ENCODE measurements at regions not wholly inside any gene's neighbourhood (a gene's known extent, or its start where the extent isn't known, plus 50 kb on each side); places are given as distances from the start of the nearest gene placed in this dataset.

DNA sequence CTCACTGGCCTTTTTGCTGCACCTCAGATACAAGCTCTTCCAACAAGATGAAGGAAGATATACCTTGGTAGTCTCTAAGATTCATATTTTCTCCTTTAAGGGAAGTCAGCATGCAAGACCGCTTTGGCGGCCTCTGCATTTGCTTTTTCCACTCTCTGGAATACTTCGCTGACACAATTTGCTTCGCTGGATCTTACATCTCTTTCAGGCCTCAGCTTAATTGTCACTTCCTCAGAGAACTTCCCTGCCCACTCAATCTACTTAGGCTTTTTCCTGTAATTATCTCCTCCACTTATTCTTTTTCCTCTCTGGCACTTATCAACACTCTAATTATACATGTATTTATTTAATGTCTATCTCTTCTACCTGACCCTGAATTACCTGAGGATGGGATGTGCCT is 1131.1 kb upstream of the WWC1 start:
- DNase-seq, result no peak

GRCh38 chr5:167166696-167167095 is 1124.7 kb upstream of the WWC1 start:
- no peak for DNase-seq

DNA sequence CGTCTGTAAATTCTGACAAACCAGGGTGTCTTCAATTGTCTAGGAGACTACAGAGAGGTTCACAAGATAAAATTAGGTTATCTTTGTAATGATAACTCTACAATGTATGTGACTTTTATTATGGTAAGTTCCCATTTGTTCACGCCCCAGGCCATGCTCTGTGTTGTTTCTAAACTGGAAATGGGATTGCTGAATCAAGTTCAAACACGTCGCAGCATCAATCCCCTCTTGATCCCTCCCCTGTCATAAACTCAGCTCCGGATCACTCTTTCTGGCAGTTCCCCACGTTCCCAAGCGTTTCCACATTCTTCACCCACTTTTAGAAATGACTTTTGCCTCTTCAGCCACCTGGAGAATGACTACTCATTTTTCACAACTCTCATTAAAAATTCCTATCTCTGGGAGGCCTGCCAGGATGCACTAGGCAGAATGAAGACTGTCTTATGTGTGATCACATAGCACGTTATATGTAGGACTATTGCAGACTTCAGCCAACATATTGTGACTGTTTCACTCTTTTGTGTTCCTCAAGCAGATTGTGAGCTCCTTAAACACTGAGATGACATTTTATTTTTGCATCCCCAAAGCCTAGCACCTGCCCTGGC is 1124.2 kb upstream of the WWC1 start:
- DNase-seq, result no peak

- no peak for DNase-seq
These were observed 1122.5 kb upstream of the WWC1 start for GRCh38 chr5:167168971-167169370.

- DNase-seq, result no peak
These were observed 1120.4 kb upstream of the WWC1 start for GRCh38 chr5:167171056-167171455.

DNA sequence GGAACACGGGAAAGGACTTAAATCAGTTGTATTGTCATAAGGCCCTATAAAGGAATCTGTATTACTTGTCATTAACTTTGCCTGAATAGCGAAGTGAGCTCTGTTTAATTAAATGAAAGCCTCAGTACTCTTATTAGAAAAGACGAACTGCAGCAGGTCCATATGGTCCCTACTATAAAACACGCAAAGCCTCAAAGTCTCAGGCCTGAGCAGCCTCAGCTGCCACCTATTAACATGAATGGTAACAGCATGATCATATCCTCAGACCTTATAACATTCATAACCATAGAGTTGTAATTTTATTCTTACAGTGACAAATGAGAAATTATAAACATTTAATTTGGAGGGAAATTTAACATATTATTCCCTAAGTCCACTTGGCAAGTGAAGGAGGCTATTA is 1113.7 kb upstream of the WWC1 start:
- no peak for DNase-seq

- DNase-seq, result no peak
These were observed 1110.5 kb upstream of the WWC1 start for GRCh38 chr5:167180906-167181305.

- no peak for DNase-seq
These were observed 1085.6 kb upstream of the WWC1 start for GRCh38 chr5:167205881-167206280.

- DNase-seq, result no peak
These were observed 1084.4 kb upstream of the WWC1 start for GRCh38 chr5:167207081-167207480.

DNA sequence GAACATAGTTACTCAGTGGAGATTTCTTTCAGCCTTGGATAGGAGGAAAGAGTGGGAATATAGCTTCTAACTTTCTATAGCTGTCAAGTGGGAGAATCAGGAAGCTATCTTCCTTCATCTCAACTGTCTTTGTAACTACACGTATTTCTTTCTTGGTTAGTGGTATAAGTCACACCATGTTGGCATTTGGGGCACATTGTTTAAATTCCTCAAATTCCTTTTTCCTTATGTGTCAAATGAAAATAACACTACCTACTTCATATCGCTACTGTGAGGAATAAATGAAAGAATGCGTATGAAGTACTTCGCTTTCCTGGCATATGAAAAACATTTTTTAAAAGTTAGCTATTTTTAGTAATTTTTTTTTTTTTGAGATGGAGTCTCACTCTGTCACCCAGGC is 1082.5 kb upstream of the WWC1 start:
- no peak for DNase-seq

GRCh38 chr5:167217097-167217743 is 1074.2 kb upstream of the WWC1 start:
- DNase-seq, result no peak

- DNase-seq, result no peak
These were observed 1072.1 kb upstream of the WWC1 start for GRCh38 chr5:167219298-167219697.

GRCh38 chr5:167226386-167226785 is 1065.1 kb upstream of the WWC1 start:
- no peak for DNase-seq

DNA sequence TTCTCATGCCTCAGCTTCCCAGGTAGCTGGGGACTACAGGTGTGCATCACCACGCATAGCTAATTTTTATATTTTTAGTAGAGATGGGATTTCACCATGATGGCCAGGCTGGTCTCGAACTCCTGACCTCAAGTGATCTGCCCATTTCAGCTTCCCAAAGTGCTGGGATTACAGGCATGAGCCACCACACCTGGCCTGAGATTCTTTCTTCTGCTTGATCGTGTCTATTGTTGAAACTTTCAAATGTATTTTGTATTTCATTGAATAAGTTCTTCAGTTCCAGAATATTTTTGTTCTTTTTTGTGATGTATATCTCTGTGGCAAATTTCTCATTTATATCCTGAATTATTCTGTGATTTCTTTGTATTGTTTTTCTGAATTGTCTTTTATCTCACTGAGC is 1063.3 kb upstream of the WWC1 start:
- no peak for DNase-seq

DNA sequence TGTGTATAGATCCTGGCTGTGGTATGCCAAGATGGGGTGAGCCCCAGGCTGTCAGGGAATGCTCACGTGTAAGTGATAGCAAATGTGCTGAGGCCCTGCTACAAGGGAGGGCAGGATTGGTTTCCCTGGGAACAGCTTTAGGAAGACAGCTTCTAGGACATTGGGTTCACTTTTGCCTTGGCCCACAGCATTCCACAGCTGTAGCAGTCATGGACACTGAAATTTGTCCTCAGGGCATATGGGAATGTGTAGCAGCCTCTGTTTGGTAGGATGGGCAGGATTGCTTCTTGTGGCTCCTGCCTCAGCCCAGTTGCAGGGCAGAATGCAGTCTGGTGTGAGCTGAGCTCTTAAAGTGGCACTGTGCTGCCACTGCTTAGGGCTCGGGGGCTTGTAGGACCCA is 1061.7 kb upstream of the WWC1 start:
- DNase-seq, result no peak

- DNase-seq, result no peak
These were observed 1061.0 kb upstream of the WWC1 start for GRCh38 chr5:167230414-167230813.

GRCh38 chr5:167232675-167233311 is 1058.7 kb upstream of the WWC1 start:
- DNase-seq, result no peak

- no peak for DNase-seq
These were observed 1057.8 kb upstream of the WWC1 start for GRCh38 chr5:167233507-167234220.

DNA sequence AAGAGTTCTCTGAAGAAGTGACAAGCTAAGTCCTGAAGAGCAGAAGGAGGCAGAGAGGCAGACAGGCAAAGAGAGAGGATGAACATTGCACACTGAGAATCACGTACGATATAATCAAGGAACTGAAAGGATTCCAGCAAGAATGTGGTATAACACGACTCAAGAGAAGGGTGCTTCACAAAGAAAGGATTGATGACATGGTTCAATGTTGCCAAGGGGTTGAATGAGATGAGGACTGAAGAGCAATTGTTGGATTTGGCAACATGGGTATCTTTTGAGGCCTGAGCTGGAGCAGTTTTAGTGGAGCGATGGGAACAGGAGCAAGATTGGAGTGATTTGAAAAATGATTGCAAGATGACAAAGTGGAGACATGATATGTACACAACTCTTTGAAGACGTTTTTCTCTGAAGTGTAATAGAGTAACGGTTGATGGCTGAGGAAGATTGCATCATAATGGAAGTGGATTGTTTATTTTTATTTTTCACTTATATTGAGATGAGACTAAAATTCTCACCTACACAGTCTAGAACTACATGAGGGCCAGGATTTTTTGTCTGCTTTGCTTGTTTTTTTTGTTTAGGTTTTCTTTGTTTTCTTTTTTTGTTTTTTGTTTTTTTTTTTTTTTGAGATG is 1049.9 kb upstream of the WWC1 start:
- no peak for DNase-seq

DNA sequence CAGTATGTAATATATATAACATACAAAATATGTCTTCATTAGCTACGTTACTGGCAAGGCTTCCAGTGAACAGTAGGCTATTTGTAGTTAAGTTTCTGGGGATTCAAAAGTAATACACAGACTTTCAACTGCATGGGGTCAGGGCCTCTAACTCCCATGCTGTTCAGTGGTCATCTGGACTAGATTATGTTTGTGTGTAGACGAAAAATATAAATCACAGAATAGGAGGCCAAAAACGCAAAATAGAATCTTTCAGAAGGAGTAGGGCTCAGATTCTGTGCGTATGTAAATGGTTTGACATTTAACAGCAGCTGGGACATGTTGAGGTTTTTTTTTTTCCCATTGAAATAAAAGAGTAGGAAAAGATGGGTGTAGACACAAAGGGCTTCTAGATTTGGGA is 1048.7 kb upstream of the WWC1 start:
- no peak for DNase-seq

DNA sequence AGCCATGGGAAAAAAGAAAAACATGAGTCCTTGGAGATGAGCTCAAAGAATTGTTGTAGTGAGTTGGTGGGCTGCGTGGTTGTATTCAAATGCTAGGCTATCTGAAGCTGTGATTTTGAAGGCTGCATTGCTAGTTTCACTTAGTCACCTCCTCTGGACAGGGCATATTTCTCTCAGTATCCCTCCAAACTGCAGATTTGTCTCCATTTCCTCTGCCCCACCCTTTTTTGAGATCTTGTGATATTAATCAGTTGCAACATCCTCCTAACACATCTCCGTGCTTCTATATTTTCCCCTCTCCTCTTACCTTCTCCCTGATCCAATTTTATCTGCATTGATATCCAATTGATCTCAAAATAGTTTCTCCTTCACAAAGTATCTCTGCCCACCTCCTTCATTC is 1048.0 kb upstream of the WWC1 start:
- DNase-seq, result no peak

GRCh38 chr5:167244583-167244982 is 1046.9 kb upstream of the WWC1 start:
- no peak for DNase-seq

DNA sequence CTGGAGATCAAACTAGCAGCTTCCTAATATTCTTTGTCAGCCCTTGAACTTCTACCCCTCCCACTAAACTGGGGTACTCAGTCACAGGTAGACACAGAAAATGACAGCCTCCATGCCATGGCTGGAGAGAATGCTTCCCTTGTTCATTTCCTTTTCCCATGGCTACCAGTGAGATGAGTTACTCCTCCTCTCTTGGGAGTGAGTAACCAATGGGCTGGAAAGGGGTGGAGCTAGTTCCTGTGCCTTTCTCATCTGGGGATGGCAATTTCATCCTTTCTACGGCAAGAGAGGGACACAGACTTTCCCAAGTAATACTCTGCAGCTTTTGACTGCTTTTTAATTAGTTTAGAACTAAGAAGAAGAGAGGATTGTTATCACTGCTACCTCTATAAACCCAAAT is 1045.6 kb upstream of the WWC1 start:
- no peak for DNase-seq

DNA sequence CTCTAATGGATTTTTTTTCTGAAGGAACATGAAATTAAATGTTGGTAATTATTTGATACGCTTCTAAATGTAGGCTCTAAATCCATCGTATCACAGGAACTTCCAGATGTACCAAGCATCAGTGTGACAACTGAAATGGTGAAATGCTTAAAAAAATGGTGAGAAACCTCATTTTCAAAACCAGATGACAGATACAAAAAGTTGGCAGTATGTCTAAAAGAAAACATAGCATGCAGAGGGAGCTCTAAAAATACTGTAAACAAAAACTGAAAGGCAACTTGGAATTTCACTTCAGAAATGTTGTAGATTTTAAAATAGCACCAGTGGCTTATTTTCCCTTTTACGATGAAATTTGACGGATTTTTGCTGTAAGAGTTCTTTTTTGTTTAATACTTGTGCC is 1043.6 kb upstream of the WWC1 start:
- no peak for DNase-seq
